ENCODE measurements at regions not wholly inside any gene's neighbourhood (a gene's known extent, or its start where the extent isn't known, plus 50 kb on each side); places are given as distances from the start of the nearest gene placed in this dataset.

DNA sequence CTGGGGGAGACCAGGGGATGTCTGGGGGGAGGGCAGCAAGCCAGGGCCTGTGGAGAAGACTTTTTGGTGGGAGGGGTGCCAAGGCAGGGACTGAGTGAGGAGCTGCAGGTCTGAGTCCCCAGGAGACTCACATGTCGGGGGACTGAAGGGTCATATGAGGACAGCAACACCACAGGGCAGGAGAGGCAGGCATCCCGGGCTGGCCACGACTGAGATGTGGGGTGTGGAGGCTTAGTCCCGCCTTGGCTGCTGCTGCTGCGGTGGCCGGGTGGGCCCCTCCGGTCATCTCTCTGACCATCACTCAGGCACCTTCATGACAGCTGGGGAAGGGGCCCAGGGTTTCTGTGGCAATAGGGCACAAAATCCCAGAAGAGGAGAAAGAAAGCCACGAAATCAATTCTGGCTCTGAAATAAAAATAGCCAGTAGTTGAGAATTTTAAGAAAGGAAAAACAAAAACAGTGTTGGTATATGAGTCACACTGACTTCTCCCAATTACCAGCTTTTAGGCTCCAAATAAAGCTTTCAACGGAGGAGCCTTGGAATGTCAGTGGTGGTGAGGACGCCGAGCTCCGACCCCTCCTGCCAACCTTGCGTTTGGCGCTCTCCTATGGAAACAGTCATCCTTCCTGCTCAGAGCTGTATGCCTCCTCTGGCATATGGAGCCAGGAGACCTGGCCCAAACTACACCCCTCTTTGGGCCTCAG lies 52.9 kb upstream of the ITGA11 start:
- no peak for TF ChIP-seq POLR2A (IDR thresholded peaks at IDR 0.05)
- no peak for TF ChIP-seq CTCF (IDR thresholded peaks at IDR 0.05)
